Cerebellar cortex (tissue), 1 donor: ENCODE measurements at regions not wholly inside any gene's neighbourhood (a gene's known extent, or its start where the extent isn't known, plus 50 kb on each side); places are given as distances from the start of the nearest gene placed in this dataset.
"Not testable (repeated sequence)": the region's sequence is repeated elsewhere in the genome, so short reads cannot be mapped to it uniquely, and the experiment has no call there.

Experiments
- DNase-seq: peaks from one replicate; pipeline ENCODE4 v3.0.0-alpha.2; 2015; ENCODE audit warnings: low spot score

DNA sequence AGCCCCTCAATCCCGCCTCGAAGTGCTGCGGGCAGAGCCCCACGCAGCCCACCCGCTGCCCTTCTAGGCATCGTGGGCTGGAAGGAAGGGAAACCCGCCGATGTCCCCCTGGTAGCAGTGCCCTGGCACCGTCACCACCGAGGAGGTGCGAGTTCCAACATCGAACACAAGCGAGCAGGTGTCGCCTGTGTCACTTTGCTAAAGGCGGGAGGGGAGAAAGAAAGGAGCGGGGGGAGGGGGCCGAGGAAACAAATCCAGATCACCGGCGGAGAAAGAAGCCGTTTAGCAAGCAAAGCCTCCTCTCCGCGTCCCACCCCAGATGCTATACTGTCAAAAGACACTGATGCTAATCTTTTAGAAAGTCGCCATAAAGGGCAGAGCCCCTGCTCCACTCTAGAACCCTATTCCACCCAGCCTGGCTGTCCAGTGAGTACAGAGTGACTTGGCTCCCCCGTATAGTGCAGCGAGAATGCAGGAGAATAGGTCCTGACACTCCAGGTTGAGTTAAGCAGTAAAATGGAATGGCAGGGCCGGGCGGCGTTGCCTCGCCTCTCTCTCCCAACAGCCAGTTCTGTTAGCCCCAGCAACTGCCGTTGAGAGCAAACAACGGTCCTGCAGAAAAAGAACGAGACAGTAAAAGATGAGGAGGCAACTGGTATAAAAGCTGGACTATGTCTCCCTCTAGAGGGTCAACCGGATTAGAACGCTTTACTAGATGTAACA is 67.9 kb upstream of the USP15 start:
- DNase-seq = peak; percentile 80

GRCh38 chr12:62192903-62193250 is 67.3 kb upstream of the USP15 start:
- DNase-seq = no peak

DNA sequence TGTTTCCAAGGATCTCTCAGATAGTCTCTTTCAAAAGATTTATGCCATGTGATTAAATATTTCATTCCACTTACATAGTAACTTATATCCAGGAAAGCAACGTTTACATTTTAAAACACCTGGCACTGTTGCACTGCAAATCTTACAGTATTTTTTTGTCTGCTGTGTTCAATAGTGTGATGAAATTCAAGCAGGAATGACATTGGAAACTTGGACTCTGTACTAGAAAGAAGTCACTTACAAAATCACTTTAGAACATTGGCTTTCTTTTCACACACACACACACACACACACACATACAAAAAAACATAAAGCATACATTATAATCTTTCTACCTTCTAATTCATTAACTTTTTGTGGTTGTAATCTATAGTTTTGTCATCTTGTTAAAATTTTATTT is 66.2 kb upstream of the USP15 start:
- DNase-seq = no peak

DNA sequence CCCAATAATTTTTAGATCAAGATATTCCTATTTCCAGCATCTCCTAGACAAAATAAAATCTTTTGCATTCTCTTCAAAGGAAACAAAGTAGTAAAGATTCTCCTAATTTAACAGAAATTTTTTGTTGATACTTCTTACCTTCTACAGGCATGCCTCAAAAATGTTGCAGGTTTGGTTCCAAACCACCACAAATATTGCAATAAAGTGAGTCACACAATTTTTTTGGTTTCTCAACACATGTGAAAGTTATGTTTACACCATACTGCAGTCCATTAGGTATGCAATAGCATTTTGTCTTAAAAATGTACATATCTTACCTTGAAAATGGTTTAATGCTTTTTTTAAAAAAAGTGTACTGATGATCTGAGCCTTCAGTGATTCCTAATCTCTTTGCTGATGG is 65.6 kb upstream of the USP15 start:
- DNase-seq = no peak

DNA sequence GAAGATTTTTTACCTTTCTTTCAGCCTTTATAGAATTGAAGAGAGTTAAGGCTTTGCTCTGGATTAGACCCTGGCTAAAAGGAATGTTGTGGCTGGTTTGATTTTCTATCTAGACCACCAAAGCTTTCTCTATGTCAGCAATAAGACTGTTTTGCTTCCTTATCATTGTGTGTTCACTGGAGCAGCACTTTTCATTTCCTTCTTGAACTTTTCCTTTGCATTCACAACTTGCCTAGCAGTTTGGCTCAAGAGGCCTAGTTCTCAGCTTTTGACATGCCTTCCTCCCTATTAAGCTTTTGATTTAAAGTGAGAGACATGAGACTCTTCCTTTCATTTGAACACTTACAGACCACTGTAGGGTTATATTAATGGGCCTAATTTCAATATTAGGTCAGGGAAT is 64.1 kb upstream of the USP15 start:
- no peak for DNase-seq

- not testable (repeated sequence) for DNase-seq
Measured at GRCh38 chr12:62202861-62203260, 57.3 kb upstream of the USP15 start.

- no peak for DNase-seq
Measured at GRCh38 chr12:62205346-62205745, 54.9 kb upstream of the USP15 start.

GRCh38 chr12:62207248-62207647 is 53.0 kb upstream of the USP15 start:
- DNase-seq = no peak
